Central memory CD8-positive, alpha-beta T cell (primary cell): ENCODE measurements at regions not wholly inside any gene's neighbourhood (a gene's known extent, or its start where the extent isn't known, plus 50 kb on each side); places are given as distances from the start of the nearest gene placed in this dataset.

Experiments
- ATAC-seq: fragments of 150-1000 bp; cut with Tn5 transposase; replicated peaks from 2 replicates; pipeline ENCODE4 v1.10.0; 2022; ENCODE audit warnings: mild to moderate bottlenecking, moderate FRiP score, moderate number of reproducible peaks; ENCODE audit not compliant: poor library complexity, severe bottlenecking; ENCODE audit errors: extremely low read depth
- DNase-seq, 2 donors: peaks; one replicate each; pipeline ENCODE4 v3.0.0; 2021; ENCODE audit warnings: low spot score in 2 of 2
- H3K27ac Mint-ChIP-seq: one replicate; pipeline ENCODE4 v1.8.0; 2022; ENCODE audit warnings: low read depth, mild to moderate bottlenecking, moderate library complexity, mixed read lengths
- H3K27me3 Mint-ChIP-seq: one replicate; pipeline ENCODE4 v1.8.0; 2022; ENCODE audit warnings: mixed read lengths
- H3K36me3 Mint-ChIP-seq: one replicate; pipeline ENCODE4 v1.8.0; 2022; ENCODE audit warnings: mild to moderate bottlenecking, moderate library complexity, mixed read lengths; ENCODE audit not compliant: insufficient read depth
- H3K4me1 Mint-ChIP-seq: one replicate; pipeline ENCODE4 v1.8.0; 2022; ENCODE audit warnings: mixed read lengths
- H3K4me3 Mint-ChIP-seq: one replicate; pipeline ENCODE4 v1.8.0; 2022; ENCODE audit warnings: mild to moderate bottlenecking, moderate library complexity, mixed read lengths
- H3K9me3 Mint-ChIP-seq: one replicate; pipeline ENCODE4 v1.8.0; 2022; ENCODE audit warnings: mixed read lengths

GRCh38 chrX:44035571-44035970 lies 62.4 kb upstream of the NDP start:
- H3K27me3 Mint-ChIP-seq = no peaks in the 10 kb centered on the region
- no peak overlapping the region for H3K4me3 Mint-ChIP-seq
- H3K4me1 Mint-ChIP-seq = peaks cover 18% of the 10 kb centered on the region
- no peaks in the 10 kb centered on the region for H3K36me3 Mint-ChIP-seq
- H3K9me3 Mint-ChIP-seq = no peaks in the 10 kb centered on the region
- DNase-seq = no peak
- no peak for ATAC-seq
- H3K27ac Mint-ChIP-seq = no peak overlapping the region

- no peak for DNase-seq
- H3K27me3 Mint-ChIP-seq = no peaks in the 10 kb centered on the region
- no peaks in the 10 kb centered on the region for H3K36me3 Mint-ChIP-seq
- ATAC-seq = no peak
- peak overlapping the region; percentile 82 for H3K27ac Mint-ChIP-seq
- peaks cover 18% of the 10 kb centered on the region for H3K4me1 Mint-ChIP-seq
- H3K4me3 Mint-ChIP-seq = no peak overlapping the region
- no peaks in the 10 kb centered on the region for H3K9me3 Mint-ChIP-seq
Measured at GRCh38 chrX:44032479-44032878, 59.3 kb upstream of the NDP start.

- Mint-ChIP-seq H3K27me3 (no peaks in the 10 kb centered on the region), H3K27ac (no peak overlapping the region), H3K4me1 (no peaks in the 10 kb centered on the region), H3K36me3 (no peaks in the 10 kb centered on the region), H3K9me3 (no peaks in the 10 kb centered on the region), H3K4me3 (no peak overlapping the region)
- no peak for DNase-seq
- no peak for ATAC-seq
Measured at GRCh38 chrX:44025555-44025954, 52.4 kb upstream of the NDP start.
